ENCODE measurements at regions not wholly inside any gene's neighbourhood (a gene's known extent, or its start where the extent isn't known, plus 50 kb on each side); places are given as distances from the start of the nearest gene placed in this dataset.

- TF ChIP-seq, protein P1, sequence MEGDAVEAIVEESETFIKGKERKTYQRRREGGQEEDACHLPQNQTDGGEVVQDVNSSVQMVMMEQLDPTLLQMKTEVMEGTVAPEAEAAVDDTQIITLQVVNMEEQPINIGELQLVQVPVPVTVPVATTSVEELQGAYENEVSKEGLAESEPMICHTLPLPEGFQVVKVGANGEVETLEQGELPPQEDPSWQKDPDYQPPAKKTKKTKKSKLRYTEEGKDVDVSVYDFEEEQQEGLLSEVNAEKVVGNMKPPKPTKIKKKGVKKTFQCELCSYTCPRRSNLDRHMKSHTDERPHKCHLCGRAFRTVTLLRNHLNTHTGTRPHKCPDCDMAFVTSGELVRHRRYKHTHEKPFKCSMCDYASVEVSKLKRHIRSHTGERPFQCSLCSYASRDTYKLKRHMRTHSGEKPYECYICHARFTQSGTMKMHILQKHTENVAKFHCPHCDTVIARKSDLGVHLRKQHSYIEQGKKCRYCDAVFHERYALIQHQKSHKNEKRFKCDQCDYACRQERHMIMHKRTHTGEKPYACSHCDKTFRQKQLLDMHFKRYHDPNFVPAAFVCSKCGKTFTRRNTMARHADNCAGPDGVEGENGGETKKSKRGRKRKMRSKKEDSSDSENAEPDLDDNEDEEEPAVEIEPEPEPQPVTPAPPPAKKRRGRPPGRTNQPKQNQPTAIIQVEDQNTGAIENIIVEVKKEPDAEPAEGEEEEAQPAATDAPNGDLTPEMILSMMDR (IDR thresholded peaks at IDR 0.05; ENCODE audit: extremely low read depth, missing control alignments) = no peak
- no peak for DNase-seq (ENCODE audit: low spot score)
Measured at GRCh38 chr5:2626572-2626971, 124.9 kb downstream of the IRX2 start.

- TF ChIP-seq, protein P1 (IDR thresholded peaks at IDR 0.05; ENCODE audit: extremely low read depth, missing control alignments) = no peak
- no peak for DNase-seq (ENCODE audit: low spot score)
Measured at GRCh38 chr5:2622866-2623265, 128.6 kb downstream of the IRX2 start.

DNA sequence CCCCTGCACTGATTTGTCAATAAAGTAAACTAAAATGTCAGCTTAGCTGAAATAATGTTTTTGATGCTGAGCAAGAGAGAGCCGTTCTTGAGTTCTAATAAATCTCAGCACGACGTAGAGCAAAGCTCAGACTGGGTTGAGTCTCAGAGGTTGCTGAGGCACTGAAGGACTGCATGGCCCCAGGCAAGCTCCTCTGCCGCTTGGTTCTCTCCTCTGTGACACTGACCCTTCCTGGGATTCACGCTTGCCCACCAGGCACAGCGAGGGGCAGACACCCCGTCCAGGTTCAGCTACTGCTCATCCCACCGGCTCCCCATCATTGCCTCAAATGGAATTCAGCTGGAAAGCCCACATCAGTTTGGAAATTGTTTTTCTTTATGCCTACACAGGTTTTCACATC lies 129.8 kb downstream of the IRX2 start:
- DNase-seq (ENCODE audit: low spot score) = no peak
- TF ChIP-seq, protein P1 (IDR thresholded peaks at IDR 0.05; ENCODE audit: extremely low read depth, missing control alignments) = no peak

GRCh38 chr5:2619216-2619615 lies 132.3 kb downstream of the IRX2 start:
- no peak for DNase-seq (ENCODE audit: low spot score)

GRCh38 chr5:2617461-2617860 lies 134.0 kb downstream of the IRX2 start:
- DNase-seq (ENCODE audit: low spot score) = no peak
- TF ChIP-seq, protein P1 (IDR thresholded peaks at IDR 0.05; ENCODE audit: extremely low read depth, missing control alignments) = no peak

More at GRCh38 chr5:2619216-2619615, 132.3 kb downstream of the IRX2 start:
- TF ChIP-seq, protein P1 (IDR thresholded peaks at IDR 0.05; ENCODE audit: extremely low read depth, missing control alignments) = no peak

- no peak for DNase-seq (ENCODE audit: low spot score)
- TF ChIP-seq, protein P1 (IDR thresholded peaks at IDR 0.05; ENCODE audit: extremely low read depth, missing control alignments) = no peak
Measured at GRCh38 chr5:2615917-2616316, 135.6 kb downstream of the IRX2 start.

DNA sequence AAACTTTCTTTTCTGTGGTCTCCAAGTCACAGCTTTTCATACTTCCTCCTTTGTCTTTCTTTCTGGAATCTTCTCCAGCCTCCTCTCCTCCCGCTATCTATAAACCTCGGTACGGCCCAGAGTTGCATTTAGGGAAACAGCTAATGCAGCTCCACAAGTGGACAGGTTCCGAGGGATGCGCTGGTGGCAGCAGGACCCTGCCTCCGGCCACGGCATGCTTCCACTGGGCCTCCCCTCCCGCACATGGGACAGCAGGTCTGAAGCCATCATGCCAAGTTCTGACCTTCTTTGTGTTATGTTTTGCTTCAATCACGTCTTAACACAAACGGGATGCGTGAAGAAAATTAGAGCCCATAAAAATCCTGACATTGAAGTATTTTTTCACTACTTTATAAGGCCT lies 136.9 kb downstream of the IRX2 start:
- TF ChIP-seq, protein P1 (IDR thresholded peaks at IDR 0.05; ENCODE audit: extremely low read depth, missing control alignments) = no peak

More for the DNA sequence above, 136.9 kb downstream of the IRX2 start:
- no peak for DNase-seq (ENCODE audit: low spot score)

Measured in GM20000 (cell line).